ENCODE measurements at regions not wholly inside any gene's neighbourhood (a gene's known extent, or its start where the extent isn't known, plus 50 kb on each side); places are given as distances from the start of the nearest gene placed in this dataset.
A peak's percentile ranks its signal among the peaks of the same experiment; 100 is the strongest.

- no peak for DNase-seq
Measured at GRCh38 chr4:81883530-81884450, 412.1 kb upstream of the RASGEF1B start.

- DNase-seq: no peak
Measured at GRCh38 chr4:81883004-81883403, 411.3 kb upstream of the RASGEF1B start.

GRCh38 chr4:81881855-81882621, 410.3 kb upstream of the RASGEF1B start:
- no peak for DNase-seq

- DNase-seq: no peak
Measured at GRCh38 chr4:81876106-81876505, 404.4 kb upstream of the RASGEF1B start.

- DNase-seq: no peak
Measured at GRCh38 chr4:81874661-81875515, 403.2 kb upstream of the RASGEF1B start.

GRCh38 chr4:81870275-81870674, 398.6 kb upstream of the RASGEF1B start:
- DNase-seq: no peak

- DNase-seq: no peak
Measured at GRCh38 chr4:81860111-81860510, 388.4 kb upstream of the RASGEF1B start.

- no peak for DNase-seq
Measured at GRCh38 chr4:81854406-81854805, 382.7 kb upstream of the RASGEF1B start.

GRCh38 chr4:81852031-81852715, 380.5 kb upstream of the RASGEF1B start:
- DNase-seq: no peak

GRCh38 chr4:81850701-81851100, 379.0 kb upstream of the RASGEF1B start:
- no peak for DNase-seq

- no peak for DNase-seq
Measured at GRCh38 chr4:81845761-81846160, 374.1 kb upstream of the RASGEF1B start.

- no peak for DNase-seq
Measured at GRCh38 chr4:81845273-81845672, 373.6 kb upstream of the RASGEF1B start.

GRCh38 chr4:81844717-81845116, 373.0 kb upstream of the RASGEF1B start:
- DNase-seq: peak; percentile 58 to 72

GRCh38 chr4:81839347-81840042, 367.8 kb upstream of the RASGEF1B start:
- DNase-seq: no peak

- DNase-seq: no peak
Measured at GRCh38 chr4:81838586-81838985, 366.9 kb upstream of the RASGEF1B start.

- DNase-seq: no peak
Measured at GRCh38 chr4:81836716-81837115, 365.0 kb upstream of the RASGEF1B start.

GRCh38 chr4:81833576-81833975, 361.9 kb upstream of the RASGEF1B start:
- no peak for DNase-seq

- DNase-seq: no peak
Measured at GRCh38 chr4:81828991-81829390, 357.3 kb upstream of the RASGEF1B start.

GRCh38 chr4:81827577-81828202, 356.0 kb upstream of the RASGEF1B start:
- DNase-seq: no peak

GRCh38 chr4:81826817-81827424, 355.2 kb upstream of the RASGEF1B start:
- DNase-seq: no peak

Data from right lung (tissue), 2 donors.